ENCODE measurements at regions not wholly inside any gene's neighbourhood (a gene's known extent, or its start where the extent isn't known, plus 50 kb on each side); places are given as distances from the start of the nearest gene placed in this dataset.
"Not testable (repeated sequence)": the region's sequence is repeated elsewhere in the genome, so short reads cannot be mapped to it uniquely, and the experiment has no call there.

- TF ChIP-seq, protein P1, sequence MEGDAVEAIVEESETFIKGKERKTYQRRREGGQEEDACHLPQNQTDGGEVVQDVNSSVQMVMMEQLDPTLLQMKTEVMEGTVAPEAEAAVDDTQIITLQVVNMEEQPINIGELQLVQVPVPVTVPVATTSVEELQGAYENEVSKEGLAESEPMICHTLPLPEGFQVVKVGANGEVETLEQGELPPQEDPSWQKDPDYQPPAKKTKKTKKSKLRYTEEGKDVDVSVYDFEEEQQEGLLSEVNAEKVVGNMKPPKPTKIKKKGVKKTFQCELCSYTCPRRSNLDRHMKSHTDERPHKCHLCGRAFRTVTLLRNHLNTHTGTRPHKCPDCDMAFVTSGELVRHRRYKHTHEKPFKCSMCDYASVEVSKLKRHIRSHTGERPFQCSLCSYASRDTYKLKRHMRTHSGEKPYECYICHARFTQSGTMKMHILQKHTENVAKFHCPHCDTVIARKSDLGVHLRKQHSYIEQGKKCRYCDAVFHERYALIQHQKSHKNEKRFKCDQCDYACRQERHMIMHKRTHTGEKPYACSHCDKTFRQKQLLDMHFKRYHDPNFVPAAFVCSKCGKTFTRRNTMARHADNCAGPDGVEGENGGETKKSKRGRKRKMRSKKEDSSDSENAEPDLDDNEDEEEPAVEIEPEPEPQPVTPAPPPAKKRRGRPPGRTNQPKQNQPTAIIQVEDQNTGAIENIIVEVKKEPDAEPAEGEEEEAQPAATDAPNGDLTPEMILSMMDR (conservative IDR thresholded peaks at IDR 0.05; ENCODE audit: low read depth, low read length) = no peak
- no peak overlapping the region for H3K4me3 ChIP-seq (ENCODE audit: low read depth, low read length)
- no peak for DNase-seq (ENCODE audit: low read depth)
Measured at GRCh38 chr2:186977433-186978045, 128.6 kb upstream of the ZSWIM2 start.

DNA sequence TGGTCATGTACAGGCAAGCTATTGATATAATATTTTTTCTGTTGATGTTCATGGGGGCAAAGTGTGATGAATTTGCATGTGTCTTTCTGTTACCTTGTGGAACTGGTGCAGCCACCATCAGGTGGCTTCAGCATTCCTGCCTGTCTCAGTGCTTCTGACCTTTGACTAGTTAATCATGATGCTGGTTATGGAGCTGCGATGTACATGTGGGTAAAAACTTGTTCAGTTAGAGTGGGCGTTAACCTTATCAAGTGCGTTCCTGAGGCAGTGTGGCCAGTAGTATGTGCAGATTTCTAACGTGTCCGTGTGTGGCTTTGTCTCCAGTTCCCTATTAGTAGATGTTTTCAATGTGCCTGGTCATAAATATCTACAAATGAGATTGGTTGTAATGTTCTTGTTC lies 127.4 kb upstream of the ZSWIM2 start:
- TF ChIP-seq, protein P1 (conservative IDR thresholded peaks at IDR 0.05; ENCODE audit: low read depth, low read length) = no peak
- DNase-seq (ENCODE audit: low read depth) = no peak
- no peak overlapping the region for H3K4me3 ChIP-seq (ENCODE audit: low read depth, low read length)

DNA sequence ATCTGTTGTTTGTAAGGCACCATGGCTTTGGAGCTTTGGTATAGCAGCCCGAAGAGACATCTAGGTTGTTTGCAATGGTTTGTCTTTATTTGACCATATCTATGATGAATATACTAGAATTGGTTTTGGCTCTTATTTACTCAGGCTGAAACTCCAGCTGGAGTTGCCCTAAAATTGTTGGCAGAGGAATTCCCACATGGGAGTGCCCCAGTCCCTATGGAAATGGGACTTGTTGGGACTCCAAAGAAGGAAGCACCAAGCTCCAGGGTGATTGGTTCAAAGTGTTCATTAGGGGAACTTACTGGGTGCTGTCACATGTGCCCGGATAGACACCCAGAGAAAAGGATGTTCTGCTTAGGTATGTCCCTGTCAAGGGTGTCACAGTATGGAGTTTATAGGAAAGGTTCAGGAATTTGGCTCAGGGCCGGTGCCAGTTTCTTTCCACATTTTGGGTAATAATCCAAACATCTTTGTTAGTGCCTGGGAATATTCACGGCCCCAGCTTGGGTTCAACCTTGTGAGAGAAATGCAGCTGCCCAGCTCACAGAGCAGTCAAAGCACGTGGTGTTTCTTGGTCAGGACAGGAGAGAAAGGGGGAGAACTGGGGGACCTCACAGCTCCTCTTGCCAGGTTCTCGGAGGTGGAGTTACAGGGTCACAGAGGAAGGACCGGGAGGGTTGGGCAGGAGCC lies 123.5 kb upstream of the ZSWIM2 start:
- no peak overlapping the region for H3K4me3 ChIP-seq (ENCODE audit: low read depth, low read length)
- TF ChIP-seq, protein P1 (conservative IDR thresholded peaks at IDR 0.05; ENCODE audit: low read depth, low read length) = no peak
- DNase-seq (ENCODE audit: low read depth) = no peak

DNA sequence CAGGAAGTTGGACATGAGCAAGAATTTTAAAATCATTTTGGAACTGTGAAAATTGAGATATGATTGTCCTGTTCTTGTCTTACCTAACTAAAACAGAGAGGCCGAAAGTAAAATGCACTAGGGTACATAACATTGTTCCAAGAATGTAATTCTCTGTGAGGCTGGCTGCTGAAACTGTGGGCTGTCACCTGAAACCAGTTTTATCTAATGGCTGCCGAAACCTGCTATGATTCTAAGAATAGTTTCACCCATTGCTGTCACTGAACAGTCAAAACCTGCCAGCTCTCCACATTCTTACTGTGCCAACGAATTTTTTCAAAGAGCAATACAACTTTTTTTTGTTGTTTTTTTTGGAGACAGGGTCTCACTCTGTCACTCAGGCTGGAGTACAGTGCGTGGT lies 119.3 kb upstream of the ZSWIM2 start:
- DNase-seq (ENCODE audit: low read depth) = no peak
- TF ChIP-seq, protein P1 (conservative IDR thresholded peaks at IDR 0.05; ENCODE audit: low read depth, low read length) = no peak
- no peak overlapping the region for H3K4me3 ChIP-seq (ENCODE audit: low read depth, low read length)

DNA sequence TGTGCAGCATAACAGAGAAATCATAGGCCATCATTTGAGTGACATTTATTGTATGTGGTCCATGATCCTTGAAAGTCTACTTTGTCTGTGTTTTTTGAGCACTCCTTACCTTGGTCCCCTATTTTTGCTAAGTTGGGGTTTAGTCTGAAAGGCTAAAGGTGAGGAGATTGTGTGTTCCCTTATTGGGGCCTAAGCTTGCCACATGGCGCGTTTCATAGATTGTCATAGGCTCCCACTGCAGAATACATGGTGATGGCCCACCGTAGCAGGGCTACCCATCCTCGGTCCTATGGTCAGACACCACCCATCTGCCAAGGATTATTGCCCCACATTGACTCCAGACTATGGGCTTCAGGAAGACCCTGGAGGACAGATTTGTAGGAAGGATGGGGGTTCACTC lies 117.0 kb upstream of the ZSWIM2 start:
- no peak for DNase-seq (ENCODE audit: low read depth)
- TF ChIP-seq, protein P1 (conservative IDR thresholded peaks at IDR 0.05; ENCODE audit: low read depth, low read length) = no peak
- no peak overlapping the region for H3K4me3 ChIP-seq (ENCODE audit: low read depth, low read length)

DNA sequence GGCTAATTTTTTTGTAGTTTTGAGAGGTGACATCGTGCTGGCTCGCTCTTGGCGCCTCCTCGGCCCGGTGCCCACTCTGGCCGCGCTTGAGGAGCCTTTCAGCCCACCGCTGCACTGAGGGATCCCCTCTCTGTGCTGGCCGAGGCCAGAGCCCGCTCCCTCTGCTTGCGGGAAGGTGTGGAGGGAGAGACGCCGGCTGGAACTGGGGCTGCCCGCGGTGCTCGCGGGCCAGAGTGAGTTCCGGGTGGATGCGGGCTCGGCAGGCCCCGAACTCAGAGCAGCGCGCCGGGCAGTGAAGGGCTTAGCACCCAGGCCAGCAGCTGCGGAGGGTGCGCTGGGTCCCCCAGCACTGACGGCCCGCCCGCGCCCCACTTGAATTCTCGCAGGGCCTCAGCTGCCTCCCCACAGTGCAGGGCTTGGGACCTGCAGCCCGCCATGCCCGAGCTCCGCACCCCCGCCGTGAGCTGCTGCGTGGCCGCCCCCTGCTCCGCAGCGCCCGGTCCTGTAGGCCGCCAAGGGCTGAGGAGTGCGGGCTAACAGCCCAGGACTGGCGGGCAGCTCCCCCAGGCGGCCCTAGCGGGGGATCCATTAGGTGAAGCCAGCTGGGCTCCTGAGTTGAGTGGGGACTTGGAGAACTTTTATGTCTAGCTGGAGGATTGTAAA lies 113.2 kb upstream of the ZSWIM2 start:
- no peak overlapping the region for H3K4me3 ChIP-seq (ENCODE audit: low read depth, low read length)
- DNase-seq (ENCODE audit: low read depth) = no peak
- TF ChIP-seq, protein P1 (conservative IDR thresholded peaks at IDR 0.05; ENCODE audit: low read depth, low read length) = no peak

DNA sequence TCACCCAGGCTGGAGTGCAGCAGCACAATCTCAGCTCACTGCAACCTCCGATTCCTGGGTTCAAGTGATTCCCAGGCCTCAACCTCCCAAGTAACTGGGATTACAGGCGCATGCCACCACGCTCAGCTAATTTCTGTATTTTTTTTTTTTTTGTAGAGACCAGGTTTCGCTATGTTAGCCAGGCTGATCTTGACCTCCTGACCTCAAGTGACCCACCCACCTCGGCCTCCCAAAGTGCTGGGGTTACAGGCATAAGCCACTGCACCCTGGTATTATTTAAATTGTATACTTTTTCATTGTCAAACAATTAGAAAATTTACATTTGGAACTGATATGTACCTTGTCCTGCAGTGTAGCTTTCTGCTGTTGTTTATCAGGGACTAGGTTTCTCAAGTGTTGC lies 111.3 kb upstream of the ZSWIM2 start:
- H3K4me3 ChIP-seq (ENCODE audit: low read depth, low read length); DNase-seq (ENCODE audit: low read depth): not testable (repeated sequence)

Measured in epithelial cell of proximal tubule (primary cell).